Upper lobe of right lung (tissue), 1 donor: ENCODE measurements at regions not wholly inside any gene's neighbourhood (a gene's known extent, or its start where the extent isn't known, plus 50 kb on each side); places are given as distances from the start of the nearest gene placed in this dataset.
A peak's percentile ranks its signal among the peaks of the same experiment; 100 is the strongest.

Experiments
- ATAC-seq: fragments of 200-7000 bp; cut with Tn5 transposase; one replicate; pipeline ENCODE4 v1.9.1; 2020; ENCODE audit warnings: mild to moderate bottlenecking, moderate library complexity
- DNase-seq: peaks from one replicate; pipeline ENCODE4 v3.0.0-alpha.2; 2020
- H3K27ac ChIP-seq: fragments of 200-600 bp; one replicate; pipeline ENCODE4 v1.8.0; 2022
- H3K27me3 ChIP-seq: fragments of 200-600 bp; one replicate; pipeline ENCODE4 v1.8.0; 2022; ENCODE audit warnings: mild to moderate bottlenecking
- H3K36me3 ChIP-seq: fragments of 200-600 bp; one replicate; pipeline ENCODE4 v1.8.0; 2022
- H3K4me1 ChIP-seq: fragments of 200-600 bp; one replicate; pipeline ENCODE4 v1.8.0; 2022
- H3K4me3 ChIP-seq: fragments of 200-600 bp; one replicate; pipeline ENCODE4 v1.8.0; 2022; ENCODE audit warnings: mild to moderate bottlenecking
- H3K9me3 ChIP-seq: fragments of 200-600 bp; one replicate; pipeline ENCODE4 v1.8.0; 2022
- CTCF ChIP-seq: fragments of 200-600 bp; IDR thresholded peaks from one replicate; pipeline ENCODE4 v1.8.0; 2022; ENCODE audit warnings: antibody characterized with exemption
- intact Hi-C: fragments of 100-400 bp; cut with DNase I; formaldehyde crosslinking; loops from one replicate; pipeline ENCODE4 v1.11.0; 2022
- donor health status: DM: no; HTN: yes; CAD: no; lungs with severe emphysema.

DNA sequence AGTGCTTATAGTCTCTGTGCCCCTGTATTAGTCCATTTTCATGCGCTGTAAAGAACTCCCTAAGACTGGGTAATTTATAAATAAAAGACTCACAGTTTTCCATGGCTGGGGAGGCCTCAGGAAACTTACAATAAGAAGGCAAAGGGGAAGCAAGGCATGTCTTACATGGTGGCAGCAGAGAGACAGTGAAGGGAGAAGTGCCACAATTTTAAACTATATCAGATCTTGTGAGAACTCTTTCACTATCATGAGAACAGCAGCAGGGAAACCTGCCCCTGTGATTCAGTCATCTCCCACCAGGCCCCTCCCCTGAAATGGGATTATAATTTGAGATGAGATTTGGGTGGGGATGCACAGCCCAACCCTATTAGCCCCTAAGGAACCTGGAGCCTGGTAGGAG, 243.2 kb downstream of the EDEM1 start:
- intact Hi-C loops: no loop called here
- Histone ChIP-seq H3K9me3 (no peaks in the 10 kb centered on the region), H3K4me1 (no peaks in the 10 kb centered on the region), H3K4me3 (no peak overlapping the region), H3K27ac (no peak overlapping the region), H3K27me3 (no peaks in the 10 kb centered on the region), H3K36me3 (no peaks in the 10 kb centered on the region)
- TF ChIP-seq CTCF: no peak
- ATAC-seq: no peak
- no peak for DNase-seq

GRCh38 chr3:5431146-5431545, 243.6 kb downstream of the EDEM1 start:
- no peaks in the 10 kb centered on the region for H3K9me3 ChIP-seq
- ATAC-seq (no peak), DNase-seq (no peak)
- no peaks in the 10 kb centered on the region for H3K36me3 ChIP-seq
- H3K27ac ChIP-seq: no peak overlapping the region
- no peaks in the 10 kb centered on the region for H3K27me3 ChIP-seq
- TF ChIP-seq CTCF: no peak
- intact Hi-C loops: no loop called here
- H3K4me1 ChIP-seq: no peaks in the 10 kb centered on the region
- no peak overlapping the region for H3K4me3 ChIP-seq

GRCh38 chr3:5431811-5432378, 244.4 kb downstream of the EDEM1 start:
- TF ChIP-seq CTCF: no peak
- intact Hi-C loops: no loop called here
- peak; percentile 93 for ATAC-seq
- Histone ChIP-seq H3K9me3 (no peaks in the 10 kb centered on the region), H3K36me3 (no peaks in the 10 kb centered on the region), H3K27me3 (no peaks in the 10 kb centered on the region), H3K4me1 (no peaks in the 10 kb centered on the region), H3K4me3 (no peak overlapping the region), H3K27ac (no peak overlapping the region)
- DNase-seq: no peak

DNA sequence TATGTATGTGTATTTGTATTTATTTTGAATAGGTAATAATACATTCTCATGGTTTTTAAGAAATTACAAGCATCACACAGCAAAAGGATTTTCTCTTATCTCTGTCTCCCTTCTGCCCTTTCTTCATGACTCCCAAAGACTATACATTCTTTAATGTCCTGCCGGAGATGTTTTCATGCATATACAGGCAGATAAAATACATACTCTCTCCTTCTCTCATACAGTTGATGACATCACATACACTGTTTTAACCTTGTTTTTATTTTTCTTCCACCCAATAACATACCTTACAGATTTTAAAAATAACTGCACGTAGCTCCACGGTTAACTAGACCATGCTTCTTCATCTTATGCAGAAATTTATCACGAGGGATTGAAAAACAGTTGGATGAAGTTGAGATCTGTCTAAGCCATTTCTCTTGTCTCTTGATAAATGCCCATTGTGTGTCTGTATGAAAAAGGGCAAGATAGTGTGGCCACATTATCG, 249.8 kb downstream of the EDEM1 start:
- Histone ChIP-seq H3K27ac (no peak overlapping the region), H3K9me3 (no peaks in the 10 kb centered on the region), H3K4me3 (no peak overlapping the region), H3K4me1 (no peaks in the 10 kb centered on the region), H3K36me3 (no peaks in the 10 kb centered on the region), H3K27me3 (no peaks in the 10 kb centered on the region)
- TF ChIP-seq CTCF: no peak
- intact Hi-C loops: no loop called here
- ATAC-seq (no peak), DNase-seq (no peak)

GRCh38 chr3:5437783-5438323, 250.3 kb downstream of the EDEM1 start:
- Histone ChIP-seq H3K27ac (no peak overlapping the region), H3K36me3 (no peaks in the 10 kb centered on the region), H3K9me3 (no peaks in the 10 kb centered on the region), H3K4me3 (no peak overlapping the region), H3K4me1 (no peaks in the 10 kb centered on the region), H3K27me3 (no peaks in the 10 kb centered on the region)
- intact Hi-C loops: no loop called here
- DNase-seq (no peak), ATAC-seq (no peak)
- no peak for TF ChIP-seq CTCF

DNA sequence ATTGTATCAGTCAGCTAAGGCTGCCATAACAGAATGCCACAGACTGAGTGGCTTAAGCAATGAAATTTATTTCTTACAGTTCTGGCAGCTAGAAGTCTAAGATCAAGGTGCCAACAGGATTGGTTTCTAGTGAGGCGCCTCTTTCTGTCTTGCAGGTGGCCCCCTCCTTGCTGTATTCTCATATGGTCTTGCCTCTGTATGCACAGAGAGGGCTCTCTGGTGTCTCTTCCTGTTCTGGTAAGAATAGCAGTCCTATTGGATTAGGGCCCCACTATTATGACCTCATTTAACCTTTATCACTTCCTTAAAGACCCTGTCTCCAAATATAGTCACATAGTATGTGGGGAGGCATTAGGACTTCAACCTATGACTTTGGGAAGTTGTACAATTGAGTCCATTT, 253.9 kb downstream of the EDEM1 start:
- ATAC-seq (no peak), DNase-seq (no peak)
- intact Hi-C loops: no loop called here
- Histone ChIP-seq H3K4me1 (no peaks in the 10 kb centered on the region), H3K27me3 (no peaks in the 10 kb centered on the region), H3K27ac (no peak overlapping the region), H3K9me3 (no peaks in the 10 kb centered on the region), H3K4me3 (no peak overlapping the region), H3K36me3 (no peaks in the 10 kb centered on the region)
- TF ChIP-seq CTCF: no peak
